ENCODE measurements at regions not wholly inside any gene's neighbourhood (a gene's known extent, or its start where the extent isn't known, plus 50 kb on each side); places are given as distances from the start of the nearest gene placed in this dataset.

DNA sequence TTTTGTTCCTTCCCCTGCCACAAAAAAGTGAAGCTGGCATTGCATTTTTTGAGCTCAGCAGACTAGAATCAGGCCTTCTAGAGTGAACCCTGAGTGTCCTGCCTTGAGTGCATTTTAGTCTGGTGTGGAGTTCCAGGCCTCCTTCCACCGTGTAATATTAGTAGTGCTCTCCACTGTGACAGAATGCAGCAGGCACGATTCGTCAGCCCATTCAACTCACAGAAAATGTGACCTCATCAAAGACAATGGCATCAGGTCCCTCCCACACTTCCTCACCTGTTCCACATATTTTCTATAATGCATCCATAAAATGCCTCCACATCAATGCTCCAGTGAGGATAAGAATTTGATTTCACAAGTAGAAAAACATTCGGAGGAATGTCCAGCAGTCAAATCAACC is 227.6 kb downstream of the FGF9 start:
- Histone ChIP-seq H3K9me2 (ENCODE audit: insufficient read depth) (0 out of 2 replicates have a peak, but pooled peaks cover 3% of the 10 kb centered on the region), H2AFZ (no peak overlapping the region), H3K27ac (ENCODE audit: low read depth) (no peak overlapping the region), H3K27me3 (ENCODE audit: insufficient read depth) (no peaks in the 10 kb centered on the region), H3K4me2 (no peak overlapping the region), H3K79me2 (replicated peaks; ENCODE audit: insufficient read depth) (no peaks in the 10 kb centered on the region), H4K20me1 (replicated peaks; ENCODE audit: insufficient read depth) (no peaks in the 10 kb centered on the region), H3F3A (replicated peaks; ENCODE audit: low read depth) (no peaks in the 10 kb centered on the region), H3K36me3 (ENCODE audit: insufficient read depth) (no peaks in the 10 kb centered on the region), H3K4me1 (ENCODE audit: insufficient read depth) (no peaks in the 10 kb centered on the region), H3K4me3 (no peak overlapping the region)
- H3K4me1 Mint-ChIP-seq = peaks cover 12% of the 10 kb centered on the region
- peaks cover 3% of the 10 kb centered on the region for H3K27me3 Mint-ChIP-seq (ENCODE audit: insufficient read depth, low read depth, poor library complexity)
- no peak overlapping the region for H3K27ac Mint-ChIP-seq
- H3K36me3 Mint-ChIP-seq (ENCODE audit: low read depth) = no peaks in the 10 kb centered on the region
- TF ChIP-seq, protein P1, sequence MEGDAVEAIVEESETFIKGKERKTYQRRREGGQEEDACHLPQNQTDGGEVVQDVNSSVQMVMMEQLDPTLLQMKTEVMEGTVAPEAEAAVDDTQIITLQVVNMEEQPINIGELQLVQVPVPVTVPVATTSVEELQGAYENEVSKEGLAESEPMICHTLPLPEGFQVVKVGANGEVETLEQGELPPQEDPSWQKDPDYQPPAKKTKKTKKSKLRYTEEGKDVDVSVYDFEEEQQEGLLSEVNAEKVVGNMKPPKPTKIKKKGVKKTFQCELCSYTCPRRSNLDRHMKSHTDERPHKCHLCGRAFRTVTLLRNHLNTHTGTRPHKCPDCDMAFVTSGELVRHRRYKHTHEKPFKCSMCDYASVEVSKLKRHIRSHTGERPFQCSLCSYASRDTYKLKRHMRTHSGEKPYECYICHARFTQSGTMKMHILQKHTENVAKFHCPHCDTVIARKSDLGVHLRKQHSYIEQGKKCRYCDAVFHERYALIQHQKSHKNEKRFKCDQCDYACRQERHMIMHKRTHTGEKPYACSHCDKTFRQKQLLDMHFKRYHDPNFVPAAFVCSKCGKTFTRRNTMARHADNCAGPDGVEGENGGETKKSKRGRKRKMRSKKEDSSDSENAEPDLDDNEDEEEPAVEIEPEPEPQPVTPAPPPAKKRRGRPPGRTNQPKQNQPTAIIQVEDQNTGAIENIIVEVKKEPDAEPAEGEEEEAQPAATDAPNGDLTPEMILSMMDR (conservative IDR thresholded peaks at IDR 0.05; ENCODE audit: low read depth in 2 of 2) = no peak
- TF ChIP-seq ZNF331 (CRISPR knock-in tag; IDR thresholded peaks at IDR 0.05; ENCODE audit: low read depth) = no peak
- TF ChIP-seq, protein P2, sequence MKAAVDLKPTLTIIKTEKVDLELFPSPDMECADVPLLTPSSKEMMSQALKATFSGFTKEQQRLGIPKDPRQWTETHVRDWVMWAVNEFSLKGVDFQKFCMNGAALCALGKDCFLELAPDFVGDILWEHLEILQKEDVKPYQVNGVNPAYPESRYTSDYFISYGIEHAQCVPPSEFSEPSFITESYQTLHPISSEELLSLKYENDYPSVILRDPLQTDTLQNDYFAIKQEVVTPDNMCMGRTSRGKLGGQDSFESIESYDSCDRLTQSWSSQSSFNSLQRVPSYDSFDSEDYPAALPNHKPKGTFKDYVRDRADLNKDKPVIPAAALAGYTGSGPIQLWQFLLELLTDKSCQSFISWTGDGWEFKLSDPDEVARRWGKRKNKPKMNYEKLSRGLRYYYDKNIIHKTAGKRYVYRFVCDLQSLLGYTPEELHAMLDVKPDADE (IDR thresholded peaks at IDR 0.05) = no peak
- no peak for TF ChIP-seq NANOG (IDR thresholded peaks at IDR 0.05; ENCODE audit: borderline replicate concordance)
- no peak for TF ChIP-seq ZNF114 (CRISPR knock-in tag; IDR thresholded peaks at IDR 0.05)
- no peak for TF ChIP-seq EZH2 (IDR thresholded peaks at IDR 0.05; ENCODE audit: low read depth, unreplicated experiment)
- TF ChIP-seq, protein P3, sequence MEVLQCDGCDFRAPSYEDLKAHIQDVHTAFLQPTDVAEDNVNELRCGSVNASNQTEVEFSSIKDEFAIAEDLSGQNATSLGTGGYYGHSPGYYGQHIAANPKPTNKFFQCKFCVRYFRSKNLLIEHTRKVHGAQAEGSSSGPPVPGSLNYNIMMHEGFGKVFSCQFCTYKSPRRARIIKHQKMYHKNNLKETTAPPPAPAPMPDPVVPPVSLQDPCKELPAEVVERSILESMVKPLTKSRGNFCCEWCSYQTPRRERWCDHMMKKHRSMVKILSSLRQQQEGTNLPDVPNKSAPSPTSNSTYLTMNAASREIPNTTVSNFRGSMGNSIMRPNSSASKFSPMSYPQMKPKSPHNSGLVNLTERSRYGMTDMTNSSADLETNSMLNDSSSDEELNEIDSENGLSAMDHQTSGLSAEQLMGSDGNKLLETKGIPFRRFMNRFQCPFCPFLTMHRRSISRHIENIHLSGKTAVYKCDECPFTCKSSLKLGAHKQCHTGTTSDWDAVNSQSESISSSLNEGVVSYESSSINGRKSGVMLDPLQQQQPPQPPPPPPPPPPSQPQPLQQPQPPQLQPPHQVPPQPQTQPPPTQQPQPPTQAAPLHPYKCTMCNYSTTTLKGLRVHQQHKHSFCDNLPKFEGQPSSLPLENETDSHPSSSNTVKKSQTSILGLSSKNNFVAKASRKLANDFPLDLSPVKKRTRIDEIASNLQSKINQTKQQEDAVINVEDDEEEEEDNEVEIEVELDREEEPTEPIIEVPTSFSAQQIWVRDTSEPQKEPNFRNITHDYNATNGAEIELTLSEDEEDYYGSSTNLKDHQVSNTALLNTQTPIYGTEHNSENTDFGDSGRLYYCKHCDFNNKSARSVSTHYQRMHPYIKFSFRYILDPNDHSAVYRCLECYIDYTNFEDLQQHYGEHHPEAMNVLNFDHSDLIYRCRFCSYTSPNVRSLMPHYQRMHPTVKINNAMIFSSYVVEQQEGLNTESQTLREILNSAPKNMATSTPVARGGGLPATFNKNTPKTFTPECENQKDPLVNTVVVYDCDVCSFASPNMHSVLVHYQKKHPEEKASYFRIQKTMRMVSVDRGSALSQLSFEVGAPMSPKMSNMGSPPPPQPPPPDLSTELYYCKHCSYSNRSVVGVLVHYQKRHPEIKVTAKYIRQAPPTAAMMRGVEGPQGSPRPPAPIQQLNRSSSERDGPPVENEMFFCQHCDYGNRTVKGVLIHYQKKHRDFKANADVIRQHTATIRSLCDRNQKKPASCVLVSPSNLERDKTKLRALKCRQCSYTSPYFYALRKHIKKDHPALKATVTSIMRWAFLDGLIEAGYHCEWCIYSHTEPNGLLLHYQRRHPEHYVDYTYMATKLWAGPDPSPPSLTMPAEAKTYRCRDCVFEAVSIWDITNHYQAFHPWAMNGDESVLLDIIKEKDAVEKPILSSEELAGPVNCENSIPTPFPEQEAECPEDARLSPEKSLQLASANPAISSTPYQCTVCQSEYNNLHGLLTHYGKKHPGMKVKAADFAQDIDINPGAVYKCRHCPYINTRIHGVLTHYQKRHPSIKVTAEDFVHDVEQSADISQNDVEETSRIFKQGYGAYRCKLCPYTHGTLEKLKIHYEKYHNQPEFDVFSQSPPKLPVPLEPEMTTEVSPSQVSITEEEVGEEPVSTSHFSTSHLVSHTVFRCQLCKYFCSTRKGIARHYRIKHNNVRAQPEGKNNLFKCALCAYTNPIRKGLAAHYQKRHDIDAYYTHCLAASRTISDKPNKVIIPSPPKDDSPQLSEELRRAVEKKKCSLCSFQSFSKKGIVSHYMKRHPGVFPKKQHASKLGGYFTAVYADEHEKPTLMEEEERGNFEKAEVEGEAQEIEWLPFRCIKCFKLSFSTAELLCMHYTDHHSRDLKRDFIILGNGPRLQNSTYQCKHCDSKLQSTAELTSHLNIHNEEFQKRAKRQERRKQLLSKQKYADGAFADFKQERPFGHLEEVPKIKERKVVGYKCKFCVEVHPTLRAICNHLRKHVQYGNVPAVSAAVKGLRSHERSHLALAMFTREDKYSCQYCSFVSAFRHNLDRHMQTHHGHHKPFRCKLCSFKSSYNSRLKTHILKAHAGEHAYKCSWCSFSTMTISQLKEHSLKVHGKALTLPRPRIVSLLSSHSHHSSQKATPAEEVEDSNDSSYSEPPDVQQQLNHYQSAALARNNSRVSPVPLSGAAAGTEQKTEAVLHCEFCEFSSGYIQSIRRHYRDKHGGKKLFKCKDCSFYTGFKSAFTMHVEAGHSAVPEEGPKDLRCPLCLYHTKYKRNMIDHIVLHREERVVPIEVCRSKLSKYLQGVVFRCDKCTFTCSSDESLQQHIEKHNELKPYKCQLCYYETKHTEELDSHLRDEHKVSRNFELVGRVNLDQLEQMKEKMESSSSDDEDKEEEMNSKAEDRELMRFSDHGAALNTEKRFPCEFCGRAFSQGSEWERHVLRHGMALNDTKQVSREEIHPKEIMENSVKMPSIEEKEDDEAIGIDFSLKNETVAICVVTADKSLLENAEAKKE (CRISPR knock-in tag; IDR thresholded peaks at IDR 0.05) = no peak
- TF ChIP-seq, protein P4, sequence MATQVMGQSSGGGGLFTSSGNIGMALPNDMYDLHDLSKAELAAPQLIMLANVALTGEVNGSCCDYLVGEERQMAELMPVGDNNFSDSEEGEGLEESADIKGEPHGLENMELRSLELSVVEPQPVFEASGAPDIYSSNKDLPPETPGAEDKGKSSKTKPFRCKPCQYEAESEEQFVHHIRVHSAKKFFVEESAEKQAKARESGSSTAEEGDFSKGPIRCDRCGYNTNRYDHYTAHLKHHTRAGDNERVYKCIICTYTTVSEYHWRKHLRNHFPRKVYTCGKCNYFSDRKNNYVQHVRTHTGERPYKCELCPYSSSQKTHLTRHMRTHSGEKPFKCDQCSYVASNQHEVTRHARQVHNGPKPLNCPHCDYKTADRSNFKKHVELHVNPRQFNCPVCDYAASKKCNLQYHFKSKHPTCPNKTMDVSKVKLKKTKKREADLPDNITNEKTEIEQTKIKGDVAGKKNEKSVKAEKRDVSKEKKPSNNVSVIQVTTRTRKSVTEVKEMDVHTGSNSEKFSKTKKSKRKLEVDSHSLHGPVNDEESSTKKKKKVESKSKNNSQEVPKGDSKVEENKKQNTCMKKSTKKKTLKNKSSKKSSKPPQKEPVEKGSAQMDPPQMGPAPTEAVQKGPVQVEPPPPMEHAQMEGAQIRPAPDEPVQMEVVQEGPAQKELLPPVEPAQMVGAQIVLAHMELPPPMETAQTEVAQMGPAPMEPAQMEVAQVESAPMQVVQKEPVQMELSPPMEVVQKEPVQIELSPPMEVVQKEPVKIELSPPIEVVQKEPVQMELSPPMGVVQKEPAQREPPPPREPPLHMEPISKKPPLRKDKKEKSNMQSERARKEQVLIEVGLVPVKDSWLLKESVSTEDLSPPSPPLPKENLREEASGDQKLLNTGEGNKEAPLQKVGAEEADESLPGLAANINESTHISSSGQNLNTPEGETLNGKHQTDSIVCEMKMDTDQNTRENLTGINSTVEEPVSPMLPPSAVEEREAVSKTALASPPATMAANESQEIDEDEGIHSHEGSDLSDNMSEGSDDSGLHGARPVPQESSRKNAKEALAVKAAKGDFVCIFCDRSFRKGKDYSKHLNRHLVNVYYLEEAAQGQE (IDR thresholded peaks at IDR 0.05; ENCODE audit: unreplicated experiment) = no peak
- no peak for TF ChIP-seq CREB1 (CRISPR knock-in tag; IDR thresholded peaks at IDR 0.05; ENCODE audit: low read depth)
- TF ChIP-seq POLR2AphosphoS5 (IDR thresholded peaks at IDR 0.05; ENCODE audit: low read depth) = no peak
- TF ChIP-seq STAT1 (IDR thresholded peaks at IDR 0.05; ENCODE audit: unreplicated experiment) = no peak
- no peak for TF ChIP-seq JUNB (IDR thresholded peaks at IDR 0.05; ENCODE audit: unreplicated experiment)
- no peak for TF ChIP-seq EZH2phosphoT487 (IDR thresholded peaks at IDR 0.05; ENCODE audit: unreplicated experiment)
- ATAC-seq (no peak), DNase-seq (ENCODE audit: low spot score) (no peak)
- H3K9me3 Mint-ChIP-seq = no peaks in the 10 kb centered on the region
- H3K4me3 Mint-ChIP-seq = no peak overlapping the region

Data from GM23338 (cell line).